Cerebellar cortex (tissue), 1 donor: ENCODE measurements at regions not wholly inside any gene's neighbourhood (a gene's known extent, or its start where the extent isn't known, plus 50 kb on each side); places are given as distances from the start of the nearest gene placed in this dataset.
"Not testable (repeated sequence)": the region's sequence is repeated elsewhere in the genome, so short reads cannot be mapped to it uniquely, and the experiment has no call there.

Experiments used
- DNase-seq: peaks from one replicate; pipeline ENCODE4 v3.0.0-alpha.2; 2015; ENCODE audit warnings: low spot score

- no peak for DNase-seq
Measured at GRCh38 chrY:15871570-15871969, 1347.2 kb downstream of the NLGN4Y start.

DNA sequence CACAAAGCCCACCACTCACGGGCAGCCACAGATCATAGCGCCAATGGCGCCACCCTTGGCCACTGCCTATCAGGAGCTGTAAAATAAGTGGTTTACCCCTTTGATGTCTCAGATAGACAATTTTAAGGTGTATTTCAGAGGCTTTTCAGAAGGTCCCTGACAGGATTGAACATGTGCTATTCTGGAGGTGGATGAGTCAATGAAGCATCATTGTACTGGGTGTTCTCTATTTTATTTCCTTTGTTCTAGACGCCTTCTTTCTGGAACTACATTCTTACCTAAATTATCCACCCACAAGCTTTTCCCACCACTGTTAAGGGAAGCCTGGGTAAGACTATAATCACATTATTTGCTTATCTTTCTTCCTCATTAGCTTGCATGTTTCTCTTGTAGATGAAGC lies 1351.6 kb downstream of the NLGN4Y start:
- DNase-seq: not testable (repeated sequence)

GRCh38 chrY:15903524-15903923 lies 1379.2 kb downstream of the NLGN4Y start:
- not testable (repeated sequence) for DNase-seq

- no peak for DNase-seq
Measured at GRCh38 chrY:15905557-15905956, 1381.2 kb downstream of the NLGN4Y start.

GRCh38 chrY:15926499-15926898 lies 1402.2 kb downstream of the NLGN4Y start:
- no peak for DNase-seq

GRCh38 chrY:15938791-15939190 lies 1414.5 kb downstream of the NLGN4Y start:
- no peak for DNase-seq

DNA sequence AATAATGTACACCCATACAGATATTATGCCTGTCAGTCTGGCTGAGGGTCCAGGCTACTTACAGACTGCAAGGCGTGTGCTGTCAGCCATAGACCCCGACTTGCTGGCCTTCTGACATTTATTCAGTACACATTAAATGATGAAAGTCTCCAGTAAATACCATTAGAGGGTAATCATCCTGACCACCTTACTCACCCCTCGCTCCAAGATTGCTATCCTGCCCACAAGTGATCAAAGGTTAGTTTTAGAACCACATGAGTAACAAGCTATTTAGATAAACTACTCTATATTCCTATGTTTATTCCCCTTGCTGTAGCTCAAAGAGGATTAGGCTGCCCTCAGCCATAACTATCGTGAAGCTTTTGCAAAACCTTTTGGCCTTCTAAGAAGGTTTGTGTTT lies 1426.7 kb downstream of the NLGN4Y start:
- no peak for DNase-seq

- no peak for DNase-seq
Measured at GRCh38 chrY:15968800-15969199, 1444.5 kb downstream of the NLGN4Y start.

- no peak for DNase-seq
Measured at GRCh38 chrY:15973200-15973599, 1448.9 kb downstream of the NLGN4Y start.

- DNase-seq: no peak
Measured at GRCh38 chrY:15976771-15977170, 1452.4 kb downstream of the NLGN4Y start.

DNA sequence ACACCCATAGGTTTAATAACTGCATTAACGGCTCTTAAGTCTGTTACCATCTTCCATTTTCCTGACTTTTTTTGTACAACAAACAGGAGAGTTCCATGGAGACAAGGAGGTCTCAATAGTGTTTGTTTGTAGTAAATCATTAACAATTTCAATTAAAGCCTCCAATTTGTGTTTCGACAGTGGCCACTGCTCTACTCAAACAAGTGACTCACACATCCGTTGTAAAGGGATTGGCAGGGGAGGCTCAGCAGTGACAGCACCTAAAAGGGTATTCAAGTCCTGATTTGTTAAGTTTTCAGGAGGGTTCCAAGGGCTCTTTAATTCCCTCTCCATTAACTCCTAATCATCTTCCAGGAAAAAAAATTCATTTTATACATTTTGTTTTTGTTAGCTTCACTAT lies 1454.2 kb downstream of the NLGN4Y start:
- DNase-seq: no peak

GRCh38 chrY:15984651-15985398 lies 1460.5 kb downstream of the NLGN4Y start:
- no peak for DNase-seq

DNA sequence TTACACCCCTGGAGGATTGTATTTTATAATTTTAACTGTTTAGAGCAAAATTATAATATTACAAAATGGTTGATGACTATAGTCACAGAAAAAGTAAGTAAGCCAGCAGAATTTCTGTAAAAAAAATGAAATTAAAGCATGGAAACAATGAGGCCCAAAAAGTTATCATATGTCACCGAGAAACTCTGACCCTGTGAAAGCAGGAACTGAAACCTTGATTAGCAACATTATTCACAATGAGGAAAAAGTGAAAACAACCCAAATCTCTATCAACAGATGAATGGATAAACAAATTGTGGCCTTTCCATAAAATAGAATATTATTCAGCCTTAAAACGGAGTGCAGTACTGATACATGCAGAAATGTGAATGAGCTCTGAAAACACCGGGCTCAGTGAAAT lies 1471.7 kb downstream of the NLGN4Y start:
- DNase-seq: no peak

GRCh38 chrY:16000751-16001150 lies 1476.4 kb downstream of the NLGN4Y start:
- DNase-seq: no peak

- DNase-seq: no peak
Measured at GRCh38 chrY:16001896-16002295, 1477.6 kb downstream of the NLGN4Y start.

- DNase-seq: no peak
Measured at GRCh38 chrY:16051908-16052643, 1527.7 kb downstream of the NLGN4Y start.

- peak; percentile 64 for DNase-seq
Measured at GRCh38 chrY:16060141-16060540, 1535.8 kb downstream of the NLGN4Y start.

GRCh38 chrY:16060686-16061085 lies 1536.4 kb downstream of the NLGN4Y start:
- DNase-seq: peak; percentile 66

GRCh38 chrY:16071957-16072356 lies 1547.6 kb downstream of the NLGN4Y start:
- DNase-seq: no peak

DNA sequence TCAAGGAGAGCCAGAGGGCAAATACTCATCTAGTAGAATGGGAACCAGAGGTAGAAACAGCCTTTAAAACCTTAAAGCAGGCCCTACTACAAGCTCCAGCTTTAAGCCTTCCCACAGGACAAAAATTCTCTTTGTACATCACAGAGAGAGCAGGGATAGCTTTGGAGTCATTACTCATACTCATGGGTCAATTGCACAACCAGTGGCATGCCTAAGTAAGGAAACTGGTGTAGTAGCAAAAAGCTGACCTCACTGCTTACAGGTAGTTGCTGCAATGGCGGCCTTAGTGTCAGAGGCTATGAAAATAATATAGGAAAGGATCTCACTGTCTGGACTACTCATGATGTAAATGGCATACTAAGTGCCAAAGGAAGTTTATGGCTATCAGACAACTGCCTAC lies 1551.4 kb downstream of the NLGN4Y start:
- no peak for DNase-seq

DNA sequence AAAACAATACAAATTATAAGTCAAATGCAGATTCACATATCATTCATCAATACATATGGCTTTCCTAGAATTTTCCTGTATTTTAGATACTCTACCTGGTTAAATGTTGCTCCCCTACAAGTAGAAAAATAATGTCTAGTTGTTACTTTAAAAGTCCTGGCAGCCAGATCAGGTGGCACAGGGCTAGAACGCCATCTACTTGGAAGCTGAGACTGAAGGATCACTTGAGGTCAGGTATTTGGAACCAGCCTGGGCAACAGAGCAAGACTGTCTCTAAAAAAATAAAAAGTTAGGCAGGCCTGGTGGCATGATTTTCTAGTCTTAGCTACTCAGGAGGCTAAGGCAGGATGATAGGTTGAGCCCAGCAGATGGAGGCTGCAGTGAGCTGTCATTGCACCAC lies 1573.0 kb downstream of the NLGN4Y start:
- DNase-seq: no peak

- DNase-seq: peak; percentile 2
Measured at GRCh38 chrY:16101815-16102214, 1577.5 kb downstream of the NLGN4Y start.

GRCh38 chrY:16106613-16107012 lies 1582.3 kb downstream of the NLGN4Y start:
- DNase-seq: no peak

GRCh38 chrY:16108839-16109238 lies 1584.5 kb downstream of the NLGN4Y start:
- DNase-seq: no peak
